Activated CD8-positive, alpha-beta memory T cell treated with anti-CD3 and anti-CD28 coated beads, Interleukin-2, amount 50 U/mL, for 1 hour (primary cell): ENCODE measurements at regions not wholly inside any gene's neighbourhood (a gene's known extent, or its start where the extent isn't known, plus 50 kb on each side); places are given as distances from the start of the nearest gene placed in this dataset.

Experiments used
- DNase-seq: peaks from one replicate; pipeline ENCODE4 v3.0.0-alpha.2; 2020; ENCODE audit errors: extremely low read depth

- no peak for DNase-seq
Measured at GRCh38 chr12:107347261-107347660, 253.9 kb upstream of the CRY1 start.

DNA sequence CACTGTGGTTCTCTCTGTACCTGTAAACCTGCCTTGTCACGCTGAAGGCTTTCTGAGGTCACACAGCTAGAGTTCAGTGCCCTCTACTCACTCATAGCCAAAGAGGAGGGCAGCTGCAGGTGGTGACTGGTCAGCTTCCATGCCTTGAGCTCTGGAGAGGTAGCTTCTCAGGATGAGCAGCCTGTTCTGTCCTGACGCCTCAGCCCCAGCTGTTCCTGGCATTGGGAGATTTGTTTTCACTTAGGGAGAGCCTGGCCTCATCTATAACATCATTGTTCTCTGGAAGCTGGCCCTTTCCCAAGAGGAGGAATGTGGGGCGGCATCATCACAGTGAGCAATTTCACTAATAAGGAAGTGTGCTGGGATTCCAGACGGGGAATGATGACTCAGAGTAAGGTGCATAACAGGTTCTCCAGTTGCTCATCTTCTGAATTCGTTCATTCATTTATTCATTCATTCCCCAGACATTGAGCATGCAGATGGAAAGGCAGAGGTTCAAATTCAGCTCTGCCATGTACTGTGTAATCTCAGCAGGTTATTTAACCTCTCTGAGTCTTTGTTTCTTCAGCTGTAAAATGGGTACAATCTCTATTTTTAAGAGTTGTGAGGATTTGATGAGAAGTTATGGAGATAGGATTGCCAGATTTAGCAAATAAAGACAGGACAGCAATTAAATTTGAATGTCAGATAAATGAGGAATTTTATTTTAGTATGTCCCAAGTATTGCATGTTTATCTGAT lies 255.8 kb upstream of the CRY1 start:
- DNase-seq = no peak

- DNase-seq = no peak
Measured at GRCh38 chr12:107349839-107350238, 256.5 kb upstream of the CRY1 start.

DNA sequence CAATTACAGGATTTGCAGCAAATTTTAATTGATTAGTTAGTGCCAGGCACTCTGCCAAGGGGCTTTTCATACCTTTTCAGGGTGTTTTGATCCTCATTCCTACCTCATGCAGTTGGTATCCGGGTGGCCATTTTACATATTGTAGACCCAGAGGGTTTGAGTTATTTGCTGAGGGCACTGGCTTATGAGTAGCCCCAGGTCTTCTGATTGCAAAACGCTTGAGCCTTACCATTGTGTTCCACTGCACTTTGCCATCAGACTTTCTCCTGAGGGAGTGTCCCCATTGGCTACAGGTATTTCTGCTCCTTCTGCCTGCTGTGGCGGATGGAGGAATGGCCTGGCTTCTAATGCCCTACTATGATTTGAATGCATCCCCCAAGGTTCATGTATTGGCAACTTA lies 257.8 kb upstream of the CRY1 start:
- no peak for DNase-seq

DNA sequence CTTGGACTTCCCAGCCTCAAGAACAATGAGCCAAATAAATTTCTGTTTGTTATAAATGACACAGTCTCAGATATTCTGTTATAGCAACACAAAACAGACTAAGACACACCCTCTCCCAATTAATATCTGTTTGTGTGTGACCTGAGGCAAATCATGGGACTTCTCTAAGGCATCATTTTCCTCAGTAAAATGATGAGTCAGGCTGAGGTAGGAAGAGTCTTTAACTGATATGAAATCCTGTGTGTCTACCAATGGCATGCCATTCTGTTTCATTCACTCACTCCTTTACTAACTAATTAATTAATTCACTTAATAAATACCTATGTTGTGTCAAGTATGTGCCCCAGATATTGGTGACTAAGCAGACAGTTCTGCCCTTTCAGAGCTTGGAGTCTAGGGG lies 258.4 kb upstream of the CRY1 start:
- DNase-seq = no peak

GRCh38 chr12:107352347-107353081 lies 259.2 kb upstream of the CRY1 start:
- DNase-seq = no peak

GRCh38 chr12:107353312-107353711 lies 260.0 kb upstream of the CRY1 start:
- no peak for DNase-seq

DNA sequence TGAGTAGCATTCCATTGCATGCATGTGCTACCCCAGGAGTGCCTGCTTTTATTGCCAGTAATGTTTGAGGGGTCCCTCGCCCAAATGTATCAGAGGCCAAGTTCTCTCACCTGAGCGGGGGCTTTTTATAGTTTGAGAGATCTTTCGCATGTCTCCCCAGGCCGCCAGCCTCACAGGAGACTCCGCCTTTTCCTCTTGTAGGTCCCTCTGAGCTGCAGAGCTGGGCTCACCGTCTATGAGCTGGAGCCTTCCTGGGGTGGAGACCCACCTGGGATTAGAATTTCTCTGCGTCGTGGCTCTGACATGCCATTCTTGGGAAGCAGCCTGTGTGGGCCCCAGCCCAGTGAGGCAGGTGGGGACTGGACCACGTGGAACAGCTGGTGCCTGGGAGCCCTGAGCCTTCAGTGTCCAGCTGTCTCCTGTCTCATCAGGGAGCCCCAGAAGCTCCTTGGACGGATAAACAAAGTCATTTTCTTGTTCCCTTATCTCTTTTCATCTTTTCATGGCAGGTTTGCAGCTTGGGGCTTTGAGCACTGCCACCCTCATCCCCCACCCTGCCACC lies 261.7 kb upstream of the CRY1 start:
- no peak for DNase-seq

DNA sequence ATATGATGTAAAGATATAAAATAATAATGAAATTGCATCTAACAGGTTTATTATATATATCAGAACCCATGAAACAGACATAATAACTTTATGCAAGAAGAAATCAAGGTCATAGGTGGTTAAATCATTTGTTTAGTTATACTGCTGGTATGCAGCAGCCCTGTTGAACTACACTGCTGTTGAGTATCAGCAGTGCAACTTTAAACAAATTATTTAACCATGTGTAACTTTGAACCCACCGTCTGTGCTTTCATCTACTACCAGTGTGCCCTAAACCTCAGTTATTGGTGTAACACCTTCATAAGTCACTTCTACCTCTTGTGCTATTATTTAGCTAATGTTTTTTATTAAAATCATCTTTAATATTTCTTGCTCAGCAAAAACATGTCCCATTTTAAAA lies 262.3 kb upstream of the CRY1 start:
- DNase-seq = no peak

- DNase-seq = no peak
Measured at GRCh38 chr12:107356266-107356936, 263.1 kb upstream of the CRY1 start.

GRCh38 chr12:107356937-107357295 lies 263.6 kb upstream of the CRY1 start:
- DNase-seq = no peak

DNA sequence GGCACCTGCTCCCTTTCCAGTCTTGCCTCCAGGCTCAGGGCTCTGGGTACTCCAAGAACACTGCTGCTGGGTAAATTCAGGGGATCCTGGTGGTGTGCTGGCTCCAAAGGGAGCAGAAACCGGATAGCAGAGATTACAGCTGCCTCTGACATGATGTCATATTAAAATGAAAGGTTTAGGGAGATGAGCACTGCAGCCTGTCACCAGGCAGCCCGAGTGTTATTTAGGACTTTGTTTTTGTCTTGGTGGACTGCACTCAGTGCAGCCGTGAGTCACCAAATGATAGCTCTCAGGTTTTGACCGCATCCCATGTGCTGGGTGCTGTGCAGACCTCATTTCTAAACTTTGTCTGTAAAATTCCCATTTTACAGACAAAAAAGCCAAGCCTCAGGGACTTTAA lies 266.0 kb upstream of the CRY1 start:
- DNase-seq = no peak

GRCh38 chr12:107360033-107360432 lies 266.7 kb upstream of the CRY1 start:
- DNase-seq = no peak

DNA sequence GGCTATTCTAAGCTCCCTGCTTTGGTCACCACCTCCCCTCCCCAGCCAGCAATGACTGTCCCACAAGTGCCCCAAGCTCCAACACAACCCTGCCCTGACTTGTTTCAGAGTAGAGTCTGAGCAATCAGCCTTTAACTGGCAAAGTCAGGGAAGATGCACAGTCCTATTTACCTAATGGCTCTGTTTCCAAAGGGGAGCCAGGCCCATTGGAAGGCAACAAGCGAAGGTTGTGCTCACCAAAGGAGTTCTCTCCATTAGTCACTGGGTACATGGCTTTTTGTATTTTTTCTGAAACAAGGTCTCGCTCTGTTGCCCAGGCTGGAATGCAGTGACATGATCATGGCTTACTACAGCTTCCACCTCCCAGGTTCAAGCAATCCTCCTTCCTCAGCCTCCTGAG lies 267.1 kb upstream of the CRY1 start:
- DNase-seq = no peak

- no peak for DNase-seq
Measured at GRCh38 chr12:107361970-107362369, 268.6 kb upstream of the CRY1 start.

DNA sequence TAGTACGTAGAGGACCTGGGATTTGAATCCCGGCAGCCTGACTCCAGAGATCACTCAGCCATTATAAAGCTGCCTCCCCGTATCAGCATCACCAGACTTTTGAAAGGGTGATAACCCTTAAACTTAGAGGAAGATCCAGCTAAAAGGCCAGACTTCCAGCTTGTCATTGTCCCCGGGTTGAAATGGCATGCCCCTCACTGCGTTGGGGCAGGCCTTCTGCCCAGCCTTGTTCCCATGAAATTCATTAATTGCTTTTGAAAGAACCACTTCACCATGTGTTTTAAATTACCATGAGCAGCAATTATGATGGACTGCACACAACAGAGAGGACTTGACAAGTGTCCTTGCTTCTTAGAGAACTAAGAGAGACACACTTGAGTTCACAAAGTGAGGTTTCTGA lies 269.6 kb upstream of the CRY1 start:
- no peak for DNase-seq

GRCh38 chr12:107364875-107365518 lies 271.6 kb upstream of the CRY1 start:
- DNase-seq = no peak

GRCh38 chr12:107365703-107366102 lies 272.4 kb upstream of the CRY1 start:
- no peak for DNase-seq

- no peak for DNase-seq
Measured at GRCh38 chr12:107366322-107366721, 273.0 kb upstream of the CRY1 start.

DNA sequence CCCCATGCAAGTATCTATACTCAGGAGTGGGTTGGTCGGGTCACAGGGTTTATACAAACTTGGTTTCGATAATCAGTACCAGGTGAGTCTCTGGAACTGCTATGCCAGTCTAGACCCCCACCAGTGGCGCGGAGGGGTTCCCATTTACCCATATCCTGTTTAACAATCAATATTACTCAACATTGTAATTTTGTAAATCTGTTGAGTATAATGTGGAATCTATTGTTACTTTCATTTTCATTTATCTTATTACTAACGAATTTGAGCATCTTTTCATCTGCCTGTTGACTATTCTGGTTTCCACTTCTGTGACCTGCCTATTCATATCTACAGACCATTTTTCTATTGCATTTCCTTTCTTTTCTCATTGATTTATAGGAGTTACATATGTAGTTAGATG lies 275.2 kb upstream of the CRY1 start:
- DNase-seq = no peak

- DNase-seq = no peak
Measured at GRCh38 chr12:107369006-107369405, 275.7 kb upstream of the CRY1 start.

DNA sequence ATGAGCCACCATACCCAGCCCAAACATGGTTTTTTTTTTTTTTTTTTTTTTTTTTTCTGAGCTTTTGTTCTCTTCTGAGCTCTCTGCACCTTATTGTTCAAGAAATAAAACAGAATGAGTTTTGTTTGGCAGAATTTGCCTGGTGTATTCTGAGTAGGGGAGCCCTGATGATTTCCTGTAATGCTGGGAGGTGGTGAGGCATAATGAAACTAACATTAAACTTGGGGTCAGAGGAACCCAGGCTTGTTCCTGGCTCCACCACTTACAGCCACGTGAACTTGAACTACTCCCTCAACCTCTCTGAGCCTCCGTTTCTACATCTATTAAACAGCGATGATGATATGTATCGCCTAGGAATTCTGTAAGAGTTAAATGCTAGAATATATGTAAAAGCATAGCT lies 276.3 kb upstream of the CRY1 start:
- DNase-seq = no peak
